ENCODE measurements at regions not wholly inside any gene's neighbourhood (a gene's known extent, or its start where the extent isn't known, plus 50 kb on each side); places are given as distances from the start of the nearest gene placed in this dataset.

DNA sequence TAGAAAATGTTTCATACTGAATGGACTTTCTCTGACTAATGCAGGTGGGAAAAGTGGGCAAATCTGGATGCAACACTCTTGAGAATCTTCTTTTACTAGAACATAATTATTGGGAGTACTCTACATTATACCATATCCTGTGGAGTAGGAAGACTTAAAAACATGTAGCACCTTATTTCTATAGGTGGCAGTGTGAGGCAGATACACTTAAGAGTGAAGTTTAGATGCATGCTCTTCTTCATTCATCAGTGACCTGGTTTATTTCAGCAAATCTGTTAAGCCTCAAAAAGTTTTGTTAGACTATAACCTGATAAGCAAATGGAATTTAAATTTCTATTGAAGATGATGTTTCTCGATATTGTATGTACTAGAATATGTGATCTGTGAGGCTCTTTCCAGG is 1087.1 kb upstream of the LRRN3 start:
- TF ChIP-seq SNRNP70 (IDR thresholded peaks at IDR 0.05; ENCODE audit: low read depth, low read length) (no peak), NFE2L2 (IDR thresholded peaks at IDR 0.05; ENCODE audit: low read length) (no peak)
